ENCODE measurements at regions not wholly inside any gene's neighbourhood (a gene's known extent, or its start where the extent isn't known, plus 50 kb on each side); places are given as distances from the start of the nearest gene placed in this dataset.

- no peaks in the 10 kb centered on the region for H3K36me3 ChIP-seq (ENCODE audit: control insufficient read depth, insufficient read depth, low read length)
- H3K4me1 ChIP-seq, result no peaks in the 10 kb centered on the region
- no peak overlapping the region for H3K4me3 ChIP-seq (ENCODE audit: low read depth, low read length)
- no peak overlapping the region for H2AFZ ChIP-seq
- no peak overlapping the region for H3K27ac ChIP-seq
- H3K4me2 ChIP-seq (ENCODE audit: low read length), result no peak overlapping the region
- TF ChIP-seq CTCF (IDR thresholded peaks at IDR 0.05), result no peak
- H3K27me3 ChIP-seq (ENCODE audit: control insufficient read depth, insufficient read depth, low read length), result no peaks in the 10 kb centered on the region
- no peaks in the 10 kb centered on the region for H3K9me3 ChIP-seq (ENCODE audit: control insufficient read depth, low read length)
- H3K9ac ChIP-seq, result no peak overlapping the region
- no peaks in the 10 kb centered on the region for H3K79me2 ChIP-seq
Measured at GRCh38 chr6:41460742-41461336, 85.3 kb upstream of the FOXP4 start.

- H3K79me2 ChIP-seq, result no peaks in the 10 kb centered on the region
- H3K4me2 ChIP-seq (ENCODE audit: low read length), result no peak overlapping the region
- H3K27me3 ChIP-seq (ENCODE audit: control insufficient read depth, insufficient read depth, low read length), result no peaks in the 10 kb centered on the region
- H3K4me1 ChIP-seq, result no peaks in the 10 kb centered on the region
- H3K9ac ChIP-seq, result no peak overlapping the region
- no peak overlapping the region for H3K27ac ChIP-seq
- no peaks in the 10 kb centered on the region for H3K9me3 ChIP-seq (ENCODE audit: control insufficient read depth, low read length)
- no peaks in the 10 kb centered on the region for H3K36me3 ChIP-seq (ENCODE audit: control insufficient read depth, insufficient read depth, low read length)
- H3K4me3 ChIP-seq (ENCODE audit: low read depth, low read length), result no peak overlapping the region
- H2AFZ ChIP-seq, result no peak overlapping the region
- no peak for TF ChIP-seq CTCF (IDR thresholded peaks at IDR 0.05)
Measured at GRCh38 chr6:41462033-41462432, 84.1 kb upstream of the FOXP4 start.

GRCh38 chr6:41463062-41463930 lies 82.9 kb upstream of the FOXP4 start:
- H3K9me3 ChIP-seq (ENCODE audit: control insufficient read depth, low read length), result no peaks in the 10 kb centered on the region
- H3K27me3 ChIP-seq (ENCODE audit: control insufficient read depth, insufficient read depth, low read length), result no peaks in the 10 kb centered on the region
- H3K9ac ChIP-seq, result no peak overlapping the region
- peak; percentile 81 for TF ChIP-seq CTCF (IDR thresholded peaks at IDR 0.05)
- H3K27ac ChIP-seq, result no peak overlapping the region
- H3K4me3 ChIP-seq (ENCODE audit: low read depth, low read length), result no peak overlapping the region
- no peaks in the 10 kb centered on the region for H3K36me3 ChIP-seq (ENCODE audit: control insufficient read depth, insufficient read depth, low read length)
- no peaks in the 10 kb centered on the region for H3K4me1 ChIP-seq
- H3K4me2 ChIP-seq (ENCODE audit: low read length), result no peak overlapping the region
- no peaks in the 10 kb centered on the region for H3K79me2 ChIP-seq
- H2AFZ ChIP-seq, result no peak overlapping the region

- Histone ChIP-seq H3K79me2 (no peaks in the 10 kb centered on the region), H3K4me2 (ENCODE audit: low read length) (no peak overlapping the region), H3K27me3 (ENCODE audit: control insufficient read depth, insufficient read depth, low read length) (no peaks in the 10 kb centered on the region), H3K9me3 (ENCODE audit: control insufficient read depth, low read length) (no peaks in the 10 kb centered on the region), H3K4me1 (no peaks in the 10 kb centered on the region), H3K27ac (no peak overlapping the region), H3K4me3 (ENCODE audit: low read depth, low read length) (no peak overlapping the region), H3K9ac (no peak overlapping the region), H2AFZ (no peak overlapping the region), H3K36me3 (ENCODE audit: control insufficient read depth, insufficient read depth, low read length) (no peaks in the 10 kb centered on the region)
- no peak for TF ChIP-seq CTCF (IDR thresholded peaks at IDR 0.05)
Measured at GRCh38 chr6:41464019-41464418, 82.2 kb upstream of the FOXP4 start.
